ENCODE measurements at regions not wholly inside any gene's neighbourhood (a gene's known extent, or its start where the extent isn't known, plus 50 kb on each side); places are given as distances from the start of the nearest gene placed in this dataset.

GRCh38 chr14:100669468-100669867, 57.2 kb upstream of the DLK1 start:
- ChIA-PET CTCF (interaction anchor here (1.2 to 1.3 kb wide), 2 partner anchors 16 to 24 kb away, joined by 3 to 5 read pairs; no protein-coding TSS in a partner anchor), POLR2A (no interaction called here)
- H3K36me3 Mint-ChIP-seq: no peaks in the 10 kb centered on the region
- H3K27ac Mint-ChIP-seq: no peak overlapping the region
- no peak overlapping the region for H3K4me3 Mint-ChIP-seq
- intact Hi-C loops (cut with micrococcal nuclease): no loop called here
- DNase-seq: no peak
- no peaks in the 10 kb centered on the region for H3K9me3 Mint-ChIP-seq
- H3K27me3 Mint-ChIP-seq: peaks cover 44% of the 10 kb centered on the region
- H3K4me1 Mint-ChIP-seq (ENCODE audit: low read depth): peaks cover 2% of the 10 kb centered on the region

- POLR2A ChIA-PET: no interaction called here
- peaks cover 43% of the 10 kb centered on the region for H3K27me3 Mint-ChIP-seq
- H3K27ac Mint-ChIP-seq: no peak overlapping the region
- no peaks in the 10 kb centered on the region for H3K9me3 Mint-ChIP-seq
- H3K4me1 Mint-ChIP-seq (ENCODE audit: low read depth): peaks cover 2% of the 10 kb centered on the region
- CTCF ChIA-PET: interaction anchor here (1.2 to 1.3 kb wide), 2 partner anchors 17 to 24 kb away, joined by 3 to 5 read pairs; no protein-coding TSS in a partner anchor
- intact Hi-C loops (cut with micrococcal nuclease): no loop called here
- no peak overlapping the region for H3K4me3 Mint-ChIP-seq
- DNase-seq: no peak
- H3K36me3 Mint-ChIP-seq: no peaks in the 10 kb centered on the region
These were observed 56.5 kb upstream of the DLK1 start for GRCh38 chr14:100670017-100670752.

- no peak overlapping the region for H3K27ac Mint-ChIP-seq
- ChIA-PET CTCF (no interaction called here), POLR2A (no interaction called here)
- no peak for DNase-seq
- peaks cover 2% of the 10 kb centered on the region for H3K4me1 Mint-ChIP-seq (ENCODE audit: low read depth)
- peaks cover 40% of the 10 kb centered on the region for H3K27me3 Mint-ChIP-seq
- H3K9me3 Mint-ChIP-seq: no peaks in the 10 kb centered on the region
- H3K4me3 Mint-ChIP-seq: no peak overlapping the region
- no peaks in the 10 kb centered on the region for H3K36me3 Mint-ChIP-seq
- intact Hi-C loops (cut with micrococcal nuclease): no loop called here
These were observed 56.0 kb upstream of the DLK1 start for GRCh38 chr14:100670753-100671049.

GRCh38 chr14:100671386-100671901, 55.2 kb upstream of the DLK1 start:
- H3K9me3 Mint-ChIP-seq: no peaks in the 10 kb centered on the region

GRCh38 chr14:100671906-100672305, 54.8 kb upstream of the DLK1 start:
- H3K27me3 Mint-ChIP-seq: peaks cover 42% of the 10 kb centered on the region
- peaks cover 2% of the 10 kb centered on the region for H3K4me1 Mint-ChIP-seq (ENCODE audit: low read depth)
- no peak overlapping the region for H3K27ac Mint-ChIP-seq
- no peak for DNase-seq
- POLR2A ChIA-PET: interaction anchor here (0.5 kb wide), 1 partner anchor 1769 kb away, joined by 3 read pairs; no protein-coding TSS in a partner anchor
- intact Hi-C loops (cut with micrococcal nuclease): no loop called here
- no peaks in the 10 kb centered on the region for H3K9me3 Mint-ChIP-seq
- no peaks in the 10 kb centered on the region for H3K36me3 Mint-ChIP-seq
- CTCF ChIA-PET: interaction anchor here (1.8 kb wide), 1 partner anchor 27 kb away, joined by 4 read pairs; no protein-coding TSS in a partner anchor
- H3K4me3 Mint-ChIP-seq: no peak overlapping the region

More at GRCh38 chr14:100671386-100671901, 55.2 kb upstream of the DLK1 start:
- Mint-ChIP-seq H3K4me3 (no peak overlapping the region), H3K27me3 (peaks cover 40% of the 10 kb centered on the region), H3K4me1 (ENCODE audit: low read depth) (peaks cover 2% of the 10 kb centered on the region), H3K27ac (no peak overlapping the region), H3K36me3 (no peaks in the 10 kb centered on the region)
- DNase-seq: no peak
- CTCF ChIA-PET: no interaction called here
- intact Hi-C loops (cut with micrococcal nuclease): no loop called here
- POLR2A ChIA-PET: interaction anchor here (0.5 kb wide), 1 partner anchor 1769 kb away, joined by 3 read pairs; no protein-coding TSS in a partner anchor

- Mint-ChIP-seq H3K4me3 (no peak overlapping the region), H3K36me3 (no peaks in the 10 kb centered on the region), H3K9me3 (no peaks in the 10 kb centered on the region), H3K4me1 (ENCODE audit: low read depth) (peaks cover 2% of the 10 kb centered on the region), H3K27me3 (peaks cover 38% of the 10 kb centered on the region), H3K27ac (no peak overlapping the region)
- CTCF ChIA-PET: interaction anchor here (1.5 to 1.8 kb wide), 3 partner anchors 10 to 28 kb away, joined by 3 to 8 read pairs (median 4); no protein-coding TSS in a partner anchor
- intact Hi-C loops (cut with micrococcal nuclease): no loop called here
- DNase-seq: no peak
- POLR2A ChIA-PET: no interaction called here
These were observed 53.4 kb upstream of the DLK1 start for GRCh38 chr14:100673085-100673806.

GRCh38 chr14:100673807-100674154, 52.9 kb upstream of the DLK1 start:
- CTCF ChIA-PET: interaction anchor here (0.7 to 1.8 kb wide), 3 partner anchors 10 to 29 kb away, joined by 3 to 8 read pairs (median 3); no protein-coding TSS in a partner anchor
- no peak overlapping the region for H3K4me3 Mint-ChIP-seq
- peaks cover 2% of the 10 kb centered on the region for H3K4me1 Mint-ChIP-seq (ENCODE audit: low read depth)
- H3K36me3 Mint-ChIP-seq: no peaks in the 10 kb centered on the region
- peaks cover 37% of the 10 kb centered on the region for H3K27me3 Mint-ChIP-seq
- no peak for DNase-seq
- POLR2A ChIA-PET: no interaction called here
- no peaks in the 10 kb centered on the region for H3K9me3 Mint-ChIP-seq
- no peak overlapping the region for H3K27ac Mint-ChIP-seq
- intact Hi-C loops (cut with micrococcal nuclease): no loop called here

- intact Hi-C loops (cut with micrococcal nuclease): no loop called here
- CTCF ChIA-PET: interaction anchor here (0.7 kb wide), 1 partner anchor 28 kb away, joined by 3 read pairs; no protein-coding TSS in a partner anchor
- no peak overlapping the region for H3K27ac Mint-ChIP-seq
- no peaks in the 10 kb centered on the region for H3K36me3 Mint-ChIP-seq
- H3K27me3 Mint-ChIP-seq: peaks cover 34% of the 10 kb centered on the region
- no peaks in the 10 kb centered on the region for H3K9me3 Mint-ChIP-seq
- H3K4me1 Mint-ChIP-seq (ENCODE audit: low read depth): peaks cover 2% of the 10 kb centered on the region
- DNase-seq: no peak
- POLR2A ChIA-PET: no interaction called here
- H3K4me3 Mint-ChIP-seq: no peak overlapping the region
These were observed 52.3 kb upstream of the DLK1 start for GRCh38 chr14:100674428-100674827.

GRCh38 chr14:100674897-100675619, 51.6 kb upstream of the DLK1 start:
- intact Hi-C loops (cut with micrococcal nuclease): no loop called here

GRCh38 chr14:100675699-100676684, 50.7 kb upstream of the DLK1 start:
- ChIA-PET POLR2A (no interaction called here), CTCF (interaction anchor here (0.9 to 1.3 kb wide), 2 partner anchors 23 to 30 kb away, joined by 4 read pairs; no protein-coding TSS in a partner anchor)
- H3K4me3 Mint-ChIP-seq: no peak overlapping the region
- H3K27ac Mint-ChIP-seq: no peak overlapping the region
- no peak for DNase-seq
- intact Hi-C loops (cut with micrococcal nuclease): no loop called here
- peaks cover 30% of the 10 kb centered on the region for H3K27me3 Mint-ChIP-seq
- H3K9me3 Mint-ChIP-seq: no peaks in the 10 kb centered on the region
- peaks cover 2% of the 10 kb centered on the region for H3K4me1 Mint-ChIP-seq (ENCODE audit: low read depth)
- H3K36me3 Mint-ChIP-seq: no peaks in the 10 kb centered on the region

More at GRCh38 chr14:100674897-100675619, 51.6 kb upstream of the DLK1 start:
- peaks cover 2% of the 10 kb centered on the region for H3K4me1 Mint-ChIP-seq (ENCODE audit: low read depth)
- ChIA-PET CTCF (no interaction called here), POLR2A (no interaction called here)
- no peaks in the 10 kb centered on the region for H3K36me3 Mint-ChIP-seq
- peaks cover 30% of the 10 kb centered on the region for H3K27me3 Mint-ChIP-seq
- no peak for DNase-seq
- H3K9me3 Mint-ChIP-seq: no peaks in the 10 kb centered on the region
- no peak overlapping the region for H3K27ac Mint-ChIP-seq
- no peak overlapping the region for H3K4me3 Mint-ChIP-seq
